ENCODE measurements at regions not wholly inside any gene's neighbourhood (a gene's known extent, or its start where the extent isn't known, plus 50 kb on each side); places are given as distances from the start of the nearest gene placed in this dataset.

- DNase-seq (peak in 1 of 5 donors; percentile 37), FAIRE-seq (no peak)
- H3K27me3 ChIP-seq (ENCODE audit: control insufficient read depth, insufficient read depth, low read length): no peaks in the 10 kb centered on the region
- TF ChIP-seq, protein P1, sequence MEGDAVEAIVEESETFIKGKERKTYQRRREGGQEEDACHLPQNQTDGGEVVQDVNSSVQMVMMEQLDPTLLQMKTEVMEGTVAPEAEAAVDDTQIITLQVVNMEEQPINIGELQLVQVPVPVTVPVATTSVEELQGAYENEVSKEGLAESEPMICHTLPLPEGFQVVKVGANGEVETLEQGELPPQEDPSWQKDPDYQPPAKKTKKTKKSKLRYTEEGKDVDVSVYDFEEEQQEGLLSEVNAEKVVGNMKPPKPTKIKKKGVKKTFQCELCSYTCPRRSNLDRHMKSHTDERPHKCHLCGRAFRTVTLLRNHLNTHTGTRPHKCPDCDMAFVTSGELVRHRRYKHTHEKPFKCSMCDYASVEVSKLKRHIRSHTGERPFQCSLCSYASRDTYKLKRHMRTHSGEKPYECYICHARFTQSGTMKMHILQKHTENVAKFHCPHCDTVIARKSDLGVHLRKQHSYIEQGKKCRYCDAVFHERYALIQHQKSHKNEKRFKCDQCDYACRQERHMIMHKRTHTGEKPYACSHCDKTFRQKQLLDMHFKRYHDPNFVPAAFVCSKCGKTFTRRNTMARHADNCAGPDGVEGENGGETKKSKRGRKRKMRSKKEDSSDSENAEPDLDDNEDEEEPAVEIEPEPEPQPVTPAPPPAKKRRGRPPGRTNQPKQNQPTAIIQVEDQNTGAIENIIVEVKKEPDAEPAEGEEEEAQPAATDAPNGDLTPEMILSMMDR (IDR thresholded peaks at IDR 0.05; ENCODE audit: borderline replicate concordance, extremely low read depth, insufficient read depth): no peak
- H3K4me3 ChIP-seq (ENCODE audit: low read length in 3 of 3): no peak overlapping the region
- H3K4me1 ChIP-seq (ENCODE audit: control insufficient read depth in 2 of 3, insufficient read depth in 2 of 3, low read depth in 1 of 3, low read length in 3 of 3): no peaks in the 10 kb centered on the region
- H3K9me3 ChIP-seq (ENCODE audit: control insufficient read depth in 2 of 3, insufficient read depth in 1 of 3, low read length in 3 of 3): no peaks in the 10 kb centered on the region
- intact Hi-C loops (cut with DNase I): no loop called here
- no peak overlapping the region for H3K27ac ChIP-seq (ENCODE audit: low read depth in 2 of 2, low read length in 2 of 2)
- H3K9ac ChIP-seq (ENCODE audit: low read length in 3 of 3): no peak overlapping the region
- no peaks in the 10 kb centered on the region for H3K36me3 ChIP-seq (ENCODE audit: control insufficient read depth in 2 of 3, insufficient read depth in 3 of 3, low read length in 3 of 3)
Measured at GRCh38 chr1:195790514-195791168, 817.6 kb downstream of the KCNT2 start.

GRCh38 chr1:195789321-195789720, 818.9 kb downstream of the KCNT2 start:
- H3K36me3 ChIP-seq (ENCODE audit: control insufficient read depth in 2 of 3, insufficient read depth in 3 of 3, low read length in 3 of 3): no peaks in the 10 kb centered on the region
- H3K27ac ChIP-seq (ENCODE audit: low read depth in 2 of 2, low read length in 2 of 2): no peak overlapping the region
- TF ChIP-seq, protein P1 (IDR thresholded peaks at IDR 0.05; ENCODE audit: borderline replicate concordance, extremely low read depth, insufficient read depth): no peak
- H3K4me3 ChIP-seq (ENCODE audit: low read length in 3 of 3): no peak overlapping the region
- FAIRE-seq: no peak
- no peak for DNase-seq
- no peaks in the 10 kb centered on the region for H3K4me1 ChIP-seq (ENCODE audit: control insufficient read depth in 2 of 3, insufficient read depth in 2 of 3, low read depth in 1 of 3, low read length in 3 of 3)
- H3K27me3 ChIP-seq (ENCODE audit: control insufficient read depth, insufficient read depth, low read length): no peaks in the 10 kb centered on the region
- H3K9me3 ChIP-seq (ENCODE audit: control insufficient read depth in 2 of 3, insufficient read depth in 1 of 3, low read length in 3 of 3): no peaks in the 10 kb centered on the region
- intact Hi-C loops (cut with DNase I): no loop called here
- H3K9ac ChIP-seq (ENCODE audit: low read length in 3 of 3): no peak overlapping the region

DNA sequence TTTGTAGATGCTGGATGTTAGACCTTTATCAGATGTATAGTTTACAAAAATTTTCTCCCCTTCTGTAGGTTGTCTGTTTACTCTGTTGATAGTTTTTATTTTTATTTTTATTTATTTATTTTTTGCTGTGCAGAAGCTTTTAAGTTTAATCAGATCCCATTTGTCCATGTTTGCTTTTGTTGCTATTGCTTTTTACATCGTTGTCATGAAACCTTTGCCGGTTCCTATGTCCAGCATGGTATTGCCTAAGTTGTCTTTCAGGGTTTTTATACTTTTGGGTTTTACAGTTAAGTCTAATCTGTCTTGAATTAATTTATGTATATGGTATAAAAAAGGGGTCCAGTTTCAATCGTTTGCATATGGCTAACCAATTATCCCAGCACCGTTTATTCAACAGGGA, 819.5 kb downstream of the KCNT2 start:
- Histone ChIP-seq H3K4me1 (ENCODE audit: control insufficient read depth in 2 of 3, insufficient read depth in 2 of 3, low read depth in 1 of 3, low read length in 3 of 3) (no peaks in the 10 kb centered on the region), H3K36me3 (ENCODE audit: control insufficient read depth in 2 of 3, insufficient read depth in 3 of 3, low read length in 3 of 3) (no peaks in the 10 kb centered on the region), H3K9ac (ENCODE audit: low read length in 3 of 3) (no peak overlapping the region), H3K27me3 (ENCODE audit: control insufficient read depth, insufficient read depth, low read length) (no peaks in the 10 kb centered on the region), H3K27ac (ENCODE audit: low read depth in 2 of 2, low read length in 2 of 2) (no peak overlapping the region), H3K9me3 (ENCODE audit: control insufficient read depth in 2 of 3, insufficient read depth in 1 of 3, low read length in 3 of 3) (no peaks in the 10 kb centered on the region), H3K4me3 (ENCODE audit: low read length in 3 of 3) (no peak overlapping the region)
- no peak for FAIRE-seq
- no peak for DNase-seq
- intact Hi-C loops (cut with DNase I): no loop called here
- TF ChIP-seq, protein P1 (IDR thresholded peaks at IDR 0.05; ENCODE audit: borderline replicate concordance, extremely low read depth, insufficient read depth): no peak

GRCh38 chr1:195785830-195786229, 822.4 kb downstream of the KCNT2 start:
- H3K27ac ChIP-seq (ENCODE audit: low read depth in 2 of 2, low read length in 2 of 2): no peak overlapping the region
- TF ChIP-seq, protein P1 (IDR thresholded peaks at IDR 0.05; ENCODE audit: borderline replicate concordance, extremely low read depth, insufficient read depth): no peak
- no peak overlapping the region for H3K4me3 ChIP-seq (ENCODE audit: low read length in 3 of 3)
- H3K4me1 ChIP-seq (ENCODE audit: control insufficient read depth in 2 of 3, insufficient read depth in 2 of 3, low read depth in 1 of 3, low read length in 3 of 3): no peaks in the 10 kb centered on the region
- no peak overlapping the region for H3K9ac ChIP-seq (ENCODE audit: low read length in 3 of 3)
- intact Hi-C loops (cut with DNase I): no loop called here
- H3K36me3 ChIP-seq (ENCODE audit: control insufficient read depth in 2 of 3, insufficient read depth in 3 of 3, low read length in 3 of 3): no peaks in the 10 kb centered on the region
- DNase-seq (no peak), FAIRE-seq (no peak)
- no peaks in the 10 kb centered on the region for H3K27me3 ChIP-seq (ENCODE audit: control insufficient read depth, insufficient read depth, low read length)
- H3K9me3 ChIP-seq (ENCODE audit: control insufficient read depth in 2 of 3, insufficient read depth in 1 of 3, low read length in 3 of 3): no peaks in the 10 kb centered on the region

Measured in kidney (tissue), 13 donors.